Natural killer cell (primary cell): ENCODE measurements at regions not wholly inside any gene's neighbourhood (a gene's known extent, or its start where the extent isn't known, plus 50 kb on each side); places are given as distances from the start of the nearest gene placed in this dataset.

Experiments used
- ATAC-seq, 3 donors: fragments of 150-1000 bp in 2 of 3; fragments of 200-7000 bp in 1 of 3; cut with Tn5 transposase; 1 replicate in 1 of 3; 2 replicates in 2 of 3; pipeline ENCODE4 v1.10.0; 2021; ENCODE audit warnings: mild to moderate bottlenecking in 2 of 3, moderate library complexity in 2 of 3
- DNase-seq, 2 donors: peaks; one replicate each; pipeline versions ENCODE4 v3.0.0 to v3.0.0-alpha.2; 2013 to 2021; ENCODE audit warnings: mixed read lengths in 1 of 2
- H3K27ac ChIP-seq: one replicate; pipeline ENCODE4 v1.5.1; 2013; ENCODE audit warnings: mild to moderate bottlenecking, low read length
- H3K27me3 ChIP-seq: one replicate; pipeline ENCODE4 v1.6.1; 2013; ENCODE audit warnings: low read length; ENCODE audit not compliant: control insufficient read depth, insufficient read depth
- H3K36me3 ChIP-seq: one replicate; pipeline ENCODE4 v1.6.1; 2013; ENCODE audit warnings: low read length; ENCODE audit not compliant: control insufficient read depth, insufficient read depth
- H3K4me1 ChIP-seq: one replicate; pipeline ENCODE4 v1.6.1; 2013; ENCODE audit warnings: low read length; ENCODE audit not compliant: control insufficient read depth, insufficient read depth
- H3K4me3 ChIP-seq: one replicate; pipeline ENCODE4 v1.5.1; 2013; ENCODE audit warnings: low read length
- H3K9me3 ChIP-seq: one replicate; pipeline ENCODE4 v1.6.1; 2013; ENCODE audit warnings: low read length; ENCODE audit not compliant: control insufficient read depth, insufficient read depth
- H3K27ac Mint-ChIP-seq, 2 donors: one replicate each; pipeline ENCODE4 v1.8.0; 2022; ENCODE audit warnings: mild to moderate bottlenecking in 2 of 2, mixed read lengths in 2 of 2, moderate library complexity in 1 of 2
- H3K27me3 Mint-ChIP-seq, 2 donors: one replicate each; pipeline ENCODE4 v1.8.0; 2022; ENCODE audit warnings: low read depth in 2 of 2, mixed read lengths in 2 of 2
- H3K36me3 Mint-ChIP-seq: one replicate; pipeline ENCODE4 v1.8.0; 2022; ENCODE audit warnings: mixed read lengths
- H3K4me1 Mint-ChIP-seq, 2 donors: one replicate each; pipeline ENCODE4 v1.8.0; 2022; ENCODE audit warnings: mixed read lengths in 2 of 2
- H3K4me3 Mint-ChIP-seq: one replicate; pipeline ENCODE4 v1.8.0; 2022; ENCODE audit warnings: mild to moderate bottlenecking, moderate library complexity, mixed read lengths
- H3K9me3 Mint-ChIP-seq, 2 donors: one replicate each; pipeline ENCODE4 v1.8.0; 2022; ENCODE audit warnings: mixed read lengths in 2 of 2
- CTCF ChIP-seq: fragments of 200-600 bp; IDR thresholded peaks from one replicate; pipeline ENCODE4 v1.8.0; 2022; ENCODE audit warnings: antibody characterized with exemption
- WGBS: methylation state at CpG from one replicate; pipeline ENCODE4 v1.1.7; 2013; ENCODE audit warnings: missing lambda C conversion rate; ENCODE audit not compliant: insufficient coverage; 5-methylcytosine and 5-hydroxymethylcytosine counted together
- intact Hi-C: fragments of 100-400 bp; cut with micrococcal nuclease; formaldehyde crosslinking; loops from one replicate; pipeline ENCODE4 v1.14.2; 2022

GRCh38 chr5:4145511-4145910, 549.9 kb downstream of the IRX1 start:
- no peaks in the 10 kb centered on the region for H3K4me1 Mint-ChIP-seq
- no peaks in the 10 kb centered on the region for H3K9me3 Mint-ChIP-seq
- no peak overlapping the region for H3K27ac Mint-ChIP-seq
- 100% methylated on average over 3 of the region's 3 CpGs for WGBS
- Histone ChIP-seq H3K27me3 (no peaks in the 10 kb centered on the region), H3K36me3 (no peaks in the 10 kb centered on the region), H3K9me3 (no peaks in the 10 kb centered on the region), H3K27ac (no peak overlapping the region), H3K4me1 (no peaks in the 10 kb centered on the region), H3K4me3 (no peak overlapping the region)
- H3K27me3 Mint-ChIP-seq = peaks cover 0 to 6% of the 10 kb centered on the region in 2 donors
- H3K4me3 Mint-ChIP-seq = no peak overlapping the region
- TF ChIP-seq CTCF = no peak
- ATAC-seq (no peak), DNase-seq (no peak)
- H3K36me3 Mint-ChIP-seq = no peaks in the 10 kb centered on the region
- intact Hi-C loops = no loop called here

- H3K36me3 Mint-ChIP-seq = no peaks in the 10 kb centered on the region
- Histone ChIP-seq H3K36me3 (no peaks in the 10 kb centered on the region), H3K4me1 (no peaks in the 10 kb centered on the region), H3K27me3 (no peaks in the 10 kb centered on the region), H3K4me3 (no peak overlapping the region), H3K9me3 (no peaks in the 10 kb centered on the region), H3K27ac (no peak overlapping the region)
- H3K27ac Mint-ChIP-seq = no peak overlapping the region
- peaks cover 0 to 2% of the 10 kb centered on the region in 2 donors for H3K9me3 Mint-ChIP-seq
- no peak for TF ChIP-seq CTCF
- no peak overlapping the region for H3K4me3 Mint-ChIP-seq
- ATAC-seq (no peak), DNase-seq (no peak)
- H3K4me1 Mint-ChIP-seq = no peaks in the 10 kb centered on the region
- intact Hi-C loops = no loop called here
- 97% methylated on average over 3 of the region's 3 CpGs for WGBS
- peaks cover 0 to 6% of the 10 kb centered on the region in 2 donors for H3K27me3 Mint-ChIP-seq
These were observed 552.4 kb downstream of the IRX1 start for GRCh38 chr5:4148009-4148408.

DNA sequence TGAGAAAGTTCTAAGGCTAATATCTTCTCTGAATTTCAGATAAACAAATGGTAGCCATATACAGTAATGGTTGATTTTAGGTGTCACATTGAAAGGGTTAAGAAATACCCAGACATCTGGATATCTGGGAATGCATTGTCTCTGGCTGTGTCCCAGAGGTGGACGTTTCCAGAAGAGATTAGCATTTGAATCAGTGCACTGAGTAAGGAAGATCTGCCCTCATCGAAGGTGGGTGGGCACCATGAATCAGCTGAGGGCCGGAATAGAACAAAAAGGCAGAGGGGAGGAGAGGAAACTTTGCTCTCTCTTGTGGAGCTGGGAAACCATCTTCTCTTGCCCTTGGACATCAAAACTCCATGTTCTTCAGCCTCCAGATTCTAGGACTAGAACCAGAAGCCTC, 554.4 kb downstream of the IRX1 start:
- Mint-ChIP-seq H3K36me3 (no peaks in the 10 kb centered on the region), H3K4me3 (no peak overlapping the region), H3K4me1 (no peaks in the 10 kb centered on the region), H3K27ac (no peak overlapping the region), H3K9me3 (peaks cover 0 to 2% of the 10 kb centered on the region in 2 donors), H3K27me3 (peaks cover 0 to 6% of the 10 kb centered on the region in 2 donors)
- H3K4me3 ChIP-seq = no peak overlapping the region
- H3K27me3 ChIP-seq = no peaks in the 10 kb centered on the region
- DNase-seq (no peak), ATAC-seq (no peak)
- TF ChIP-seq CTCF = no peak
- no peak overlapping the region for H3K27ac ChIP-seq
- 72% methylated on average over 3 of the region's 3 CpGs for WGBS
- intact Hi-C loops = no loop called here
- no peaks in the 10 kb centered on the region for H3K4me1 ChIP-seq
- no peaks in the 10 kb centered on the region for H3K36me3 ChIP-seq
- H3K9me3 ChIP-seq = no peaks in the 10 kb centered on the region

DNA sequence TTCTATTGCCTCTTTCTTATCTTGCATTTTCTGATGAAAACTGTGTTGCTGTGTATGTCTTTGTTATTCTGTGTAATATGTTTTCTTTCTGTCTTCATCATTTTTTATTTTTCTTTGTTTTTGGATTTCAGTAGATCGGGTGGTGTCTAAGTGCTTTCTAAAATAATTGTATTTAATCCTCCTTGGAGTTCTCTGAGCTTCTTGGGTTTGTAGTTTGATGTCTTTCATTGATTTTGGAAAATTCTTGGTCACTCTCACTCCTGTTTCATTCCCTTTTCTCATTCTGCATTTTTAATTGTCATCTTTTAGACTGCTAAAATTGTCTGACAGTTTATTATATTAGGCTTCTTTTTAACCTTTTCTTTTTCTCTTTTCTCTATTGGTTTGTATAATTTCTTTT, 560.5 kb downstream of the IRX1 start:
- peaks cover 0 to 5% of the 10 kb centered on the region in 2 donors for H3K27me3 Mint-ChIP-seq
- no peak for TF ChIP-seq CTCF
- H3K4me1 Mint-ChIP-seq = no peaks in the 10 kb centered on the region
- no CpG with 5 or more reads among the region's 1 CpG for WGBS
- no peak overlapping the region for H3K4me3 Mint-ChIP-seq
- ATAC-seq (no peak), DNase-seq (no peak)
- no peak overlapping the region for H3K27ac ChIP-seq
- H3K36me3 Mint-ChIP-seq = no peaks in the 10 kb centered on the region
- H3K27me3 ChIP-seq = no peaks in the 10 kb centered on the region
- no peak overlapping the region for H3K27ac Mint-ChIP-seq
- intact Hi-C loops = no loop called here
- no peak overlapping the region for H3K4me3 ChIP-seq
- H3K4me1 ChIP-seq = no peaks in the 10 kb centered on the region
- H3K36me3 ChIP-seq = no peaks in the 10 kb centered on the region
- no peaks in the 10 kb centered on the region for H3K9me3 ChIP-seq
- no peaks in the 10 kb centered on the region for H3K9me3 Mint-ChIP-seq
